ENCODE measurements at regions not wholly inside any gene's neighbourhood (a gene's known extent, or its start where the extent isn't known, plus 50 kb on each side); places are given as distances from the start of the nearest gene placed in this dataset.

- Histone ChIP-seq H3K4me2 (ENCODE audit: insufficient read depth in 1 of 2, low read depth in 2 of 2, low read length in 2 of 2) (no peak overlapping the region), H2BK120ac (replicated peaks; ENCODE audit: low read depth, low read length) (no peak overlapping the region), H3K79me1 (ENCODE audit: low read depth, low read length) (no peaks in the 10 kb centered on the region), H3K36me3 (ENCODE audit: control insufficient read depth in 2 of 4, insufficient read depth in 4 of 4, low read length in 3 of 4) (no peaks in the 10 kb centered on the region), H3K9me3 (ENCODE audit: insufficient read depth in 2 of 2, low read depth in 1 of 2, low read length in 1 of 2) (no peaks in the 10 kb centered on the region), H2BK5ac (ENCODE audit: low read depth, low read length) (no peak overlapping the region), H4K20me1 (replicated peaks in 1 of 2; ENCODE audit: control insufficient read depth in 1 of 2, insufficient read depth in 2 of 2, low read length in 2 of 2) (no peaks in the 10 kb centered on the region), H2AK5ac (ENCODE audit: low read depth, low read length) (no peak overlapping the region), H2BK12ac (ENCODE audit: low read depth, low read length) (no peak overlapping the region), H2BK20ac (ENCODE audit: low read length) (no peak overlapping the region), H3K79me2 (ENCODE audit: control insufficient read depth in 1 of 2, insufficient read depth in 2 of 2, low read length in 2 of 2) (no peaks in the 10 kb centered on the region), H3K56ac (replicated peaks; ENCODE audit: insufficient read length, low read depth, low read length) (no peak overlapping the region), H3K14ac (ENCODE audit: insufficient read length) (no peak overlapping the region), H3K9ac (replicated peaks in 1 of 4; ENCODE audit: extremely low read depth in 1 of 4, low read depth in 3 of 4, low read length in 3 of 4) (no peak overlapping the region), H3K27me3 (replicated peaks in 1 of 4; ENCODE audit: control insufficient read depth in 3 of 4, extremely low read depth in 1 of 4, insufficient read depth in 3 of 4, low read length in 3 of 4) (no peaks in the 10 kb centered on the region), H2AFZ (ENCODE audit: low read length) (no peak overlapping the region), H3K4me1 (replicated peaks in 1 of 4; ENCODE audit: control insufficient read depth in 3 of 4, insufficient read depth in 4 of 4, low read length in 3 of 4) (no peaks in the 10 kb centered on the region), H4K91ac (replicated peaks; ENCODE audit: insufficient read length, low read length) (no peak overlapping the region), H3K23me2 (ENCODE audit: low read depth, low read length) (no peaks in the 10 kb centered on the region), H4K5ac (ENCODE audit: insufficient read length, low read depth, low read length) (no peak overlapping the region), H2BK15ac (ENCODE audit: low read length) (no peak overlapping the region), H3K27ac (ENCODE audit: low read depth, low read length) (no peak overlapping the region), H3K4ac (replicated peaks; ENCODE audit: insufficient read length, low read depth, low read length) (no peak overlapping the region), H4K8ac (ENCODE audit: extremely low read depth, insufficient read depth, low read length) (no peak overlapping the region), H3K23ac (ENCODE audit: insufficient read length) (no peak overlapping the region), H3K18ac (ENCODE audit: extremely low read depth, low read length) (no peak overlapping the region), H3K4me3 (ENCODE audit: extremely low read depth in 1 of 4, insufficient read depth in 2 of 4, low read depth in 3 of 4, low read length in 4 of 4) (no peak overlapping the region)
- CTCF ChIA-PET (ENCODE audit: partially characterized antibody), result no interaction called here
- DNase-seq (ENCODE audit: low read depth in 1 of 2, low spot score in 2 of 2) (no peak), FAIRE-seq (no peak)
- POLR2A ChIA-PET (ENCODE audit: partially characterized antibody), result no interaction called here
- 97% methylated on average over 3 of the region's 3 CpGs; no CpG with 5 or more reads in 1 of the 2 experiments for WGBS, 2 experiments (ENCODE audit: extremely low coverage in 1 of 2, insufficient coverage in 1 of 2, insufficient read length in 1 of 2, insufficient replicate concordance in 2 of 2, low coverage in 1 of 2, low lambda C conversion rate in 2 of 2, missing lambda C conversion rate in 1 of 2)
- TF ChIP-seq TEAD4 (IDR thresholded peaks at IDR 0.05; ENCODE audit: low read depth, low read length), result no peak
- TF ChIP-seq E2F6 (IDR thresholded peaks at IDR 0.05), result no peak
- TF ChIP-seq SP4 (IDR thresholded peaks at IDR 0.05; ENCODE audit: low read length), result no peak
These were observed 548.4 kb downstream of the PLPP3 start for GRCh38 chr1:56031001-56031400.
